Activated T-helper 2 cell treated with anti-CD3 and anti-CD28 coated beads, Interferon-gamma antibody, Interleukin-2, Interleukin-4, amounts not matched to agents 10 μg/mL and 5 μg/mL and 100 μg/mL, durations not matched to agents 14 hours and 24 hours and 36 hours (primary cell): ENCODE measurements at regions not wholly inside any gene's neighbourhood (a gene's known extent, or its start where the extent isn't known, plus 50 kb on each side); places are given as distances from the start of the nearest gene placed in this dataset.

Experiments used
- DNase-seq: peaks from one replicate; pipeline ENCODE4 v3.0.0; 2021; ENCODE audit warnings: low spot score
- H3K27ac Mint-ChIP-seq: one replicate; pipeline ENCODE4 v1.8.0; 2021; ENCODE audit warnings: mixed read lengths
- H3K27me3 Mint-ChIP-seq: one replicate; pipeline ENCODE4 v1.8.0; 2021; ENCODE audit warnings: low read depth, mixed read lengths
- H3K36me3 Mint-ChIP-seq: one replicate; pipeline ENCODE4 v1.8.0; 2021; ENCODE audit warnings: low read depth, mixed read lengths
- H3K4me1 Mint-ChIP-seq: one replicate; pipeline ENCODE4 v1.8.0; 2021; ENCODE audit warnings: low read depth, mixed read lengths
- H3K4me3 Mint-ChIP-seq: one replicate; pipeline ENCODE4 v1.8.0; 2021; ENCODE audit warnings: low read depth, mild to moderate bottlenecking, moderate library complexity, mixed read lengths
- H3K9me3 Mint-ChIP-seq: one replicate; pipeline ENCODE4 v1.8.0; 2021; ENCODE audit warnings: mixed read lengths
- intact Hi-C: fragments of 100-400 bp; cut with micrococcal nuclease; formaldehyde crosslinking; loops from one replicate; pipeline ENCODE4 v1.15.1; 2023

DNA sequence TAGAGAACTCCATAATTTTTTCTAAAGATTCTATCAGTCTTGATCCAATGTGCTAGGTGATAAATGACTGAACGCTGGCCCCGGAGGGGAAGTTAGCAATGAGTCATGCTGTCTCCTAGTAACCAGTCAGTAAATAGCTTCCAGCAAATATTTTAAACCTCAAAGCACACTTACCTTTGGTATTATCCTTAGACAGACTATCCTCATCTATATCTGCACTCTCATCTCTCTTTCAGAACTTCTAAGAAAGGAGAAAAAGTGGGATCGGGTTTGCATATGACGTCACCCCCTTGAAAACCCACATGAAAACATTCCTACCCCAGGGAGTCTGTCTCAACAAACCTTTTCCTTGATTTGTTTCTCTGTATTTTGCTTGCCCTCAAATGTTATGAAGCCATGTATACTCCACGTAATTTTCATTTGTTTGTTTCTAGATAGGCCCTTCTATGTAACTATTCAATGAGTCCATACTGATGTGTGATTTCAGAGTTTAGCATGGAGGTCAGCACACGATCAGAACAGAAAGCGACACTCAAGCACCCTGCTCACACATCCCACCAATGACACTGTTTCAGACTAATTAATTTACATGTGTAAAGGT is 174.9 kb upstream of the NRP1 start:
- intact Hi-C loops: loop anchor here (5.0 kb wide), 1 partner anchor 142 kb away; no protein-coding TSS in a partner anchor
- Mint-ChIP-seq H3K9me3 (no peaks in the 10 kb centered on the region), H3K27me3 (peaks cover 4% of the 10 kb centered on the region), H3K4me1 (peaks cover 10% of the 10 kb centered on the region), H3K36me3 (no peaks in the 10 kb centered on the region), H3K27ac (no peak overlapping the region), H3K4me3 (no peak overlapping the region)
- DNase-seq: no peak

GRCh38 chr10:33507662-33508425 is 173.4 kb upstream of the NRP1 start:
- Mint-ChIP-seq H3K4me3 (no peak overlapping the region), H3K27ac (no peak overlapping the region), H3K27me3 (peaks cover 6% of the 10 kb centered on the region), H3K36me3 (no peaks in the 10 kb centered on the region), H3K4me1 (peaks cover 10% of the 10 kb centered on the region), H3K9me3 (no peaks in the 10 kb centered on the region)
- no peak for DNase-seq
- intact Hi-C loops: loop anchor here (5.0 kb wide), 1 partner anchor 141 kb away; no protein-coding TSS in a partner anchor

- intact Hi-C loops: loop anchor here (5.0 kb wide), 1 partner anchor 140 kb away; no protein-coding TSS in a partner anchor
- Mint-ChIP-seq H3K9me3 (no peaks in the 10 kb centered on the region), H3K36me3 (no peaks in the 10 kb centered on the region), H3K4me3 (no peak overlapping the region), H3K4me1 (peaks cover 10% of the 10 kb centered on the region), H3K27me3 (peaks cover 6% of the 10 kb centered on the region), H3K27ac (no peak overlapping the region)
- no peak for DNase-seq
Measured at GRCh38 chr10:33506838-33507661, 172.6 kb upstream of the NRP1 start.

- Mint-ChIP-seq H3K36me3 (no peaks in the 10 kb centered on the region), H3K9me3 (no peaks in the 10 kb centered on the region), H3K27me3 (peaks cover 9% of the 10 kb centered on the region), H3K27ac (no peak overlapping the region), H3K4me3 (no peak overlapping the region), H3K4me1 (peaks cover 10% of the 10 kb centered on the region)
- intact Hi-C loops: loop anchor here (5.0 kb wide), 1 partner anchor 139 kb away; no protein-coding TSS in a partner anchor
- DNase-seq: no peak
Measured at GRCh38 chr10:33506391-33506790, 171.9 kb upstream of the NRP1 start.

DNA sequence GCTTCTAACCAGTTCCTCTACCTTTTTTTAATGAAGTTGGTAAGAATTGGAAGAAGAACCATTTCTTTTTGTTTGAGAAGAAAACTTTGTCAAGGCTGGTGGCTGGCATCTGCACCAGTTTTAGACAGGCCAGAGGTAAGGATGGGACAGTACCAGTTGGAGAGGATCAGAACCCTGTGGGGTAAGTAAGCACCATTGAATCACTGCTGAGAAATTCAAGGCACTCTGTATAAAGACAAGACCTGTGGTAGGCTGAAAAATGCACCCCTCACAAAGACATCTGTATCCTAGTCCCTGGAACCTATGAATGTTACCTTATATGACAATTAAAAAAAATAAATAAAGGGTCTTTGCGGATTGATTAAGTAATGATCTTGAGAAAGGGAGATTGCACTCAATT is 166.7 kb upstream of the NRP1 start:
- Mint-ChIP-seq H3K27ac (no peak overlapping the region), H3K4me1 (no peaks in the 10 kb centered on the region), H3K9me3 (no peaks in the 10 kb centered on the region), H3K27me3 (peaks cover 10% of the 10 kb centered on the region), H3K4me3 (no peak overlapping the region), H3K36me3 (no peaks in the 10 kb centered on the region)
- intact Hi-C loops: no loop called here
- no peak for DNase-seq

DNA sequence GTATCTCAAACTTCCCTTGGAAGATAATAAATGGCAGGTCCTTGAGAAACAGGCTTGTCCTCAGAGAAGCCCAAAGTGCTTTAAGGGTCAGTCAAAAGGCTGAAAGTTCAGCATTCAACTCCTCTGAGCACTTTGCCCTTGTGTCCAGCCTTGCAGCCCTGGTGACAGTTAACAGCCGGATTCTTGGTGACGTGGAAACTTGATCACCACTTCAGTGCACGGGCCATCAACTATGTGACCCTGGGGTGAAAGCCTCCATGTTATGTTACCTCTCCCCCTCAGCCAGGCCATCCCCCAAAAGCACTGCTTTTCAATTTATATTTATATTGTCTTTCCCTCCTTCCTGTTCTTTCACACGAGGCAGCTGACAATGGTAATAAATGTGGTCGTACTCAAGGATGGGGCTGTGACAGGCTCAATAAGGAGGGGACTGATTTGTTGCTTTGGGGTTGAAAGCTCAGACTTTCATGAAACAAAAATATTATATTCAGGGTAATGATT is 164.0 kb upstream of the NRP1 start:
- H3K27me3 Mint-ChIP-seq: peaks cover 13% of the 10 kb centered on the region
- H3K9me3 Mint-ChIP-seq: no peaks in the 10 kb centered on the region
- no peaks in the 10 kb centered on the region for H3K4me1 Mint-ChIP-seq
- intact Hi-C loops: no loop called here
- H3K4me3 Mint-ChIP-seq: no peak overlapping the region
- DNase-seq: no peak
- no peaks in the 10 kb centered on the region for H3K36me3 Mint-ChIP-seq
- H3K27ac Mint-ChIP-seq: no peak overlapping the region

DNA sequence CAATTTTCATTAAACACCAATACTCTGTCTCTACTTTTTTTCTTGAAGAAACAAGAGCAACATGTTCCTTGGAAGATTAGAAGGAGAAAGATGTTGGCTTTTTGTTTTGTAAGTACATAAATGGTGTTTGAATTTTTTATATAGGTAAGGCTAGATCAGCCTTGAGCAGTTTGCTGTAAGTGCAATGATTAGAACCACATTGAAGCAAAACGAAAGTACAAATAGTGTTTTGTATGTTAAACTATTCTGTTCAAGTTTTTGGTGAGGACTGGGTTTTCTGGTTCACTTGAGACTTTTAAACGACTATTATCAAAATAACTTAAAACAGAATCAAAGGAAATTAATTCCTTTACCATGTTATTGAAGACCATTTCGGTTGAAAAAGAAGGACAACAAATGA is 162.9 kb upstream of the NRP1 start:
- no peaks in the 10 kb centered on the region for H3K4me1 Mint-ChIP-seq
- no peak overlapping the region for H3K4me3 Mint-ChIP-seq
- no peaks in the 10 kb centered on the region for H3K36me3 Mint-ChIP-seq
- H3K27me3 Mint-ChIP-seq: peaks cover 13% of the 10 kb centered on the region
- H3K9me3 Mint-ChIP-seq: no peaks in the 10 kb centered on the region
- intact Hi-C loops: no loop called here
- no peak overlapping the region for H3K27ac Mint-ChIP-seq
- no peak for DNase-seq

DNA sequence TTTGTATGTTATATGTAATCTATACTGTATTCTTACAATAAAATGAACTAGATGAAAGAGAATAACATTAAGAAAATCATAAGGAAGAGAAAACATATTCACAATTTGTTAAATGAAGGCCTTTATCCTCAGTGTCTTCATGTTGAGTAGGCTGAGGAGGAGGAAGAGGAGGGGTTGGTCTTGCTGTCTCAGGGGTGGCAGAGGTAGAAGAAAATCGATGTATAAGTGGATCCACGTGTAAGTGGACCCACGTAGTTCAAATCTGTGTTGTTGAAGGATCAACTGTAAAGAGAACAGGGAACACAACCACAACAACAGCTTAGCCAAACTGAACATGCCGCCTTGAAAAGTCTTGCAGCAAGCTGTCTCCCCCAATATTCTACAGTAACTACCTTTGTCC is 161.6 kb upstream of the NRP1 start:
- intact Hi-C loops: no loop called here
- no peak overlapping the region for H3K27ac Mint-ChIP-seq
- no peaks in the 10 kb centered on the region for H3K9me3 Mint-ChIP-seq
- no peaks in the 10 kb centered on the region for H3K36me3 Mint-ChIP-seq
- no peak overlapping the region for H3K4me3 Mint-ChIP-seq
- no peaks in the 10 kb centered on the region for H3K4me1 Mint-ChIP-seq
- peaks cover 10% of the 10 kb centered on the region for H3K27me3 Mint-ChIP-seq
- no peak for DNase-seq

DNA sequence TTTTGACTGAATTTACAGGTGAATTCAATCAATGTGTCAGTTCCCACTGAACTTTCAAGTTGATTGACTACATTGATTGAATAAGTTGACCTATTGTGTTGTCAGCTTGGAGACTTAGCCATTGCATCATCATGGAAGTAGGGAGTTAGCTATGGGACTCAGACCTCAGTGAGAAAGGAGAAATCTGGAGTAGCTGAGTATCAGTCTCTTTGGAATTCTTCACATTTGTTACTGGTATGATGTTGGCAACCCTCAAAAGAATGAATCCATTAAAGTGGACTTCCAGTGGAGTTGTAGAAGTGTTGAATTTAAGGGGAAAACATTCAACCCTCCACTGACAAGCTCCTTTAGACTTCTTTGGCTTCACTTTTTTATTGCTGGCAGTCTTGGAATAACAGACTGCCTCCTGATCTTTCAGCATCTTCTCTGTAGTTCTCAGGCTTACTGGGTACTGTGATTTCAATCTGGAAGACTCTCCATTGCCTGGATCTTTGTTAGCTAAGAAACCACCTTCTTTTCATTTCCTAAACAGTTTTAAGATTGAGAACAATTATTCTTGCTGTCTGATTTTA is 160.3 kb upstream of the NRP1 start:
- intact Hi-C loops: no loop called here
- H3K4me3 Mint-ChIP-seq: no peak overlapping the region
- H3K27me3 Mint-ChIP-seq: peaks cover 8% of the 10 kb centered on the region
- no peaks in the 10 kb centered on the region for H3K9me3 Mint-ChIP-seq
- H3K4me1 Mint-ChIP-seq: no peaks in the 10 kb centered on the region
- no peak for DNase-seq
- no peak overlapping the region for H3K27ac Mint-ChIP-seq
- H3K36me3 Mint-ChIP-seq: no peaks in the 10 kb centered on the region

DNA sequence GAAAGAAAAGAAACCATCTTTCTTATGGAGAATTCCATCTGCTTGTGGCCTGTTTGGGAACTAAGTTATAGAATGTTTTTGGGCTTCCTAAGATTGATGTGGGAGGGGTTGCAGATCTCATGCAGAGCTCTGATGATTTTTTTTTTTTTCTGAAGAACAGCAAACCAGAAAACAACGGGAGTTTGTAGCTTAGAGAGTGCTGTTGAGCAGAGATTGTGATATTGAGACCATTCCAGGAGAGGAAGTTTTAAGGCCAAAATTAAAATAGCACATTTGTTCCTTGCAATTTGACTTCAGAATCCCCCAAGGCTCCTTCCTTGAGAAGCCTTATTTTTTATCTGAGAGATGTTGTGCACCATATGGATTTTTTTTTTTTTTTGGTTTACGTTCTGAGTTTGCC is 159.5 kb upstream of the NRP1 start:
- H3K27me3 Mint-ChIP-seq: peaks cover 5% of the 10 kb centered on the region
- H3K4me3 Mint-ChIP-seq: no peak overlapping the region
- no peak overlapping the region for H3K27ac Mint-ChIP-seq
- intact Hi-C loops: no loop called here
- no peaks in the 10 kb centered on the region for H3K36me3 Mint-ChIP-seq
- DNase-seq: no peak
- H3K9me3 Mint-ChIP-seq: no peaks in the 10 kb centered on the region
- H3K4me1 Mint-ChIP-seq: no peaks in the 10 kb centered on the region

DNA sequence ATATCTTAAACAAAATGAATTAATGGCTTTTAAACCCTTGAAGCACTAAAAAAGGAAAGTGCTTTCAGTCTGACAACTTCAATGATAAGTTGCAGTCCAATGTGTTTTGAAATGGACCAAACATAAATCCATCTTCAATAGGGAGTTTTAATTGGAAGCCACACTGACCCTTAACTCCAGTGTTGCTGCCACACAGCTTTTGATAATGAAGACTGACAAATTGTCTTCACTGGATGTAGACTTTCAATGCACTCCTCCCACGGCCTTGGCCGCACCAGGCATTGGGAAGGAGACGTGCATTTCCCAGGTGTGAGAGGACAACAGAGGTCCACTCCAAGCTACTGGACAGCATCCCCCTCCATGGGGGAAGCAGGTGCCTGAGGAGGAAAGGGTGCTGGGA is 159.0 kb upstream of the NRP1 start:
- Mint-ChIP-seq H3K9me3 (no peaks in the 10 kb centered on the region), H3K27ac (no peak overlapping the region), H3K4me1 (no peaks in the 10 kb centered on the region), H3K36me3 (no peaks in the 10 kb centered on the region), H3K4me3 (no peak overlapping the region), H3K27me3 (peaks cover 5% of the 10 kb centered on the region)
- no peak for DNase-seq
- intact Hi-C loops: no loop called here

GRCh38 chr10:33492701-33493345 is 158.4 kb upstream of the NRP1 start:
- intact Hi-C loops: no loop called here
- no peak for DNase-seq
- Mint-ChIP-seq H3K4me1 (no peaks in the 10 kb centered on the region), H3K4me3 (no peak overlapping the region), H3K36me3 (no peaks in the 10 kb centered on the region), H3K9me3 (no peaks in the 10 kb centered on the region), H3K27ac (no peak overlapping the region), H3K27me3 (peaks cover 5% of the 10 kb centered on the region)
